Activated naive CD8-positive, alpha-beta T cell (primary cell): ENCODE measurements at regions not wholly inside any gene's neighbourhood (a gene's known extent, or its start where the extent isn't known, plus 50 kb on each side); places are given as distances from the start of the nearest gene placed in this dataset.

Source experiments
- H3K27ac Mint-ChIP-seq: one replicate; pipeline ENCODE4 v1.8.0; 2021; ENCODE audit warnings: mixed read lengths
- H3K27me3 Mint-ChIP-seq: one replicate; pipeline ENCODE4 v1.8.0; 2021; ENCODE audit warnings: mixed read lengths
- H3K36me3 Mint-ChIP-seq: one replicate; pipeline ENCODE4 v1.8.0; 2021; ENCODE audit warnings: mixed read lengths
- H3K4me1 Mint-ChIP-seq: one replicate; pipeline ENCODE4 v1.8.0; 2021; ENCODE audit warnings: low read depth, mixed read lengths
- H3K4me3 Mint-ChIP-seq: one replicate; pipeline ENCODE4 v1.8.0; 2021; ENCODE audit warnings: mild to moderate bottlenecking, mixed read lengths
- H3K9me3 Mint-ChIP-seq: one replicate; pipeline ENCODE4 v1.8.0; 2021; ENCODE audit warnings: low read depth, mixed read lengths

DNA sequence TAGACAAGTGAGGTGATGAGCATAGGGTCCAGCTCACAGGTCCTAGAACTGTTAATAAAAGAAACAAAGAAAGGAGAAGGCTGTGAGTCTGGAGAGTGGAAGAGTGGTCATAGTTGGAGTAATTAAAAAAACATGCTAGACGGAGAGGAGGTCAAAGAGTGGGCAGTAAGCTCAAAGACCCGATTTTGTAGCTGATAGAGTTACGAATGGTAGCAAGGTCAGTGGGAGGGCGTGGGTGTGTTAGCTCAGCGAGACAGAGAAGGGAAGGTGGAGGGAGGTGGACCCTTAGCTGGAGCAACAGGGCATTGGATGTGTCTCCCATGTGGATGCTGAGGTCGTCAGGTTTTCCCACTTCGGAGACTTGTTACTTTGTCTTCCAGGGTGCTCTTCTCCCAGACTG lies 431.7 kb downstream of the CDH26 start:
- Mint-ChIP-seq H3K4me1 (no peaks in the 10 kb centered on the region), H3K9me3 (no peaks in the 10 kb centered on the region), H3K36me3 (no peaks in the 10 kb centered on the region), H3K27me3 (peaks cover 4% of the 10 kb centered on the region), H3K27ac (no peak overlapping the region), H3K4me3 (no peak overlapping the region)

DNA sequence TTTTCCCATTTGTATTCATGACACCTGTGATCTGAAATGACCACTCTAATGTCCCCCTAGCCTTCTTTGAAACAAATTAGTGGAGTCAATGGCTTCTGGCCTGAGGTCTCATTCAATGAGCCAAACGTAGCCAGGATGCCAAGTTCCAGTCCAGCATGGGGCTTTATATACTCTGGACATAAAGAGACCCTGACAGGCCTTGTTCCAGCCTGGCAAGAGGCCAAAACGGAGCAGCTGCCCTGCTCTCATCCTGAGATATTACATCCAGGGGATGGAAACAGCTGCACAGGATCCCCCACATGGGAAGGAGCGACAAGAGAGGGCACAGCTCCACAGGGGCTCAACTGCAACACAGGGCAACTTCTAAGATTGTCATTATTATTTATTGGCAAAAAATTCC lies 437.8 kb downstream of the CDH26 start:
- H3K4me3 Mint-ChIP-seq: no peak overlapping the region
- H3K27ac Mint-ChIP-seq: no peak overlapping the region
- peaks cover 17% of the 10 kb centered on the region for H3K9me3 Mint-ChIP-seq
- H3K27me3 Mint-ChIP-seq: peaks cover 4% of the 10 kb centered on the region
- H3K36me3 Mint-ChIP-seq: no peaks in the 10 kb centered on the region
- H3K4me1 Mint-ChIP-seq: no peaks in the 10 kb centered on the region

DNA sequence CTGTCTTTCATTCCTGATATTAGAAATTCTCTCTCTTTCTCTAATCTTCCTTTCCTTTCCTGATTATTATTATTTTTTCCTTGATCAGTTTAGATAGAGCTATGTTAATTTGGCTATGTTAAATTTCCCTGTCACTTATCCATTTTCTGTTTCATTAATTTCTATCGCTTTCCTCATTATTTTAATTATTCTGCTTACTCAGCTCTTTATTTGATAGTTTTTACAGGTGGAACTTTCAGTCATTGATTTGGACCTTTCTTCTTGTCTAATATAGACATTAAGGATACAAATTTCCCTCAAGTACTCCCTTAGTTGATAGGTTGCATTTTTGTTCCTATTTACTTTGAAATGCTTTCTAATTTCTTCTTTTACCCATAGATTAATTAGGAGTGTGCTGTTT lies 442.3 kb downstream of the CDH26 start:
- no peak overlapping the region for H3K4me3 Mint-ChIP-seq
- H3K9me3 Mint-ChIP-seq: peaks cover 18% of the 10 kb centered on the region
- H3K27me3 Mint-ChIP-seq: peaks cover 2% of the 10 kb centered on the region
- H3K36me3 Mint-ChIP-seq: no peaks in the 10 kb centered on the region
- no peaks in the 10 kb centered on the region for H3K4me1 Mint-ChIP-seq
- no peak overlapping the region for H3K27ac Mint-ChIP-seq

- Mint-ChIP-seq H3K27ac (no peak overlapping the region), H3K27me3 (no peaks in the 10 kb centered on the region), H3K4me1 (no peaks in the 10 kb centered on the region), H3K36me3 (no peaks in the 10 kb centered on the region), H3K4me3 (no peak overlapping the region), H3K9me3 (peaks cover 18% of the 10 kb centered on the region)
Observed at GRCh38 chr20:60402189-60403058, 444.2 kb downstream of the CDH26 start.

GRCh38 chr20:60403105-60403741 lies 445.0 kb downstream of the CDH26 start:
- peaks cover 18% of the 10 kb centered on the region for H3K9me3 Mint-ChIP-seq

DNA sequence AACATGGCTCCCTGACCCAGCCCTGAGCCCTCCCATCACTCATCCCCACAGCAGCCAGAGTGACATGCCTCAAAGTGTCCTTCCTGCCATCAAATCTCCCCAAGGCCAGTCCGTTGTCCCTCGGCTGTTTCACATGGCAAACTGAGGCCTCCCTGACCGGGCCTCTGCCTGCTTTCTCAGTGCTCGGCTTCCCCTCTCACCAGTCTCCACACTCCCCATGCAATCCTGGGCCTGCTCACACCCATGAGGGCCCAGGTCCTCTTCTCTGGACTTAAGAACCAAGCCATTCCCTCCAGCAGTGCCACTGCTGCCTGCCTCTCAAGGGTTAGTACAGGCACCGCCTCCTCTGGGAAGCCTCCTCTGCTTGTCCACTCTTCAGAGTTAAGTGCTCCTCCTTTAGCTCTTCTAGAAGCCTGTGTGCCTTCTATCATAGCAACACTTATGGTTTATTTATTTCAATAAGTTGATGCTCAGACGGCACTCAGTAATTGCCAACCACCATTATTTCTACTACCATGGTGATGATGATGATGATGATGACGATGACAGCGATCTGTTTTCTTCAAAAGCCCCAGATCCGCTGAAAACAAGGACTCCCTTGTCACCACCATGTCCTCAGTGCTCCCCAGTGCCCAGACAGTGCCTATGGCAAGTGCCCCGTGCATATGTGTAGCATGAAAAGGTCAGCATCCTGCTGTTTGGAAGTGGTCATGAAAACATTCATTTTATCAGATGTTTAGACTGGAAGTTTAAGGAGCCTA lies 449.0 kb downstream of the CDH26 start:
- Mint-ChIP-seq H3K9me3 (no peaks in the 10 kb centered on the region), H3K4me1 (peaks cover 2% of the 10 kb centered on the region), H3K36me3 (no peaks in the 10 kb centered on the region), H3K27me3 (no peaks in the 10 kb centered on the region), H3K27ac (no peak overlapping the region), H3K4me3 (no peak overlapping the region)

More at GRCh38 chr20:60403105-60403741, 445.0 kb downstream of the CDH26 start:
- H3K27me3 Mint-ChIP-seq: no peaks in the 10 kb centered on the region
- H3K27ac Mint-ChIP-seq: no peak overlapping the region
- H3K4me3 Mint-ChIP-seq: no peak overlapping the region
- no peaks in the 10 kb centered on the region for H3K36me3 Mint-ChIP-seq
- H3K4me1 Mint-ChIP-seq: peaks cover 2% of the 10 kb centered on the region

- Mint-ChIP-seq H3K27ac (no peak overlapping the region), H3K36me3 (no peaks in the 10 kb centered on the region), H3K4me1 (peaks cover 2% of the 10 kb centered on the region), H3K4me3 (no peak overlapping the region), H3K27me3 (no peaks in the 10 kb centered on the region), H3K9me3 (no peaks in the 10 kb centered on the region)
Observed at GRCh38 chr20:60407938-60408337, 449.7 kb downstream of the CDH26 start.

DNA sequence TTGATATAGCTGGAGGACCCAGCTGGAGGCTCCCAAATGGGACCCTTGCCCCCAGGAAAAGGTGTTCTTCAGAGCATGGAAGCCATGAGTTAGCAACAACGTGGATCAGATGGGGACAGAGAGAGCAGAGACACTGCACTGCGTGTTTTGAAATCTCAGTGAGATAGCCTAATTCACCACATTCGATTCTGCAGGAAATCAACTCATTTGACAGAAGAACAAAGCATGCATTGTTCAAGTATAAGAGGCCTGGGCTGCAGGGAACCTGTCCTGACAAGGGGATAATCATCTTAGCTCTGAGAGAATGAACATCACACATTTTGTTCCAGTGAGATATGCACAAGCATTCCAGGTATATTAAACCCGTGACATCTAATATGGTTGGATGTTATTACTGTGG lies 450.2 kb downstream of the CDH26 start:
- no peaks in the 10 kb centered on the region for H3K27me3 Mint-ChIP-seq

GRCh38 chr20:60410618-60411264 lies 452.5 kb downstream of the CDH26 start:
- H3K27me3 Mint-ChIP-seq: no peaks in the 10 kb centered on the region
- no peaks in the 10 kb centered on the region for H3K36me3 Mint-ChIP-seq
- H3K4me3 Mint-ChIP-seq: no peak overlapping the region
- H3K27ac Mint-ChIP-seq: no peak overlapping the region
- H3K4me1 Mint-ChIP-seq: peaks cover 2% of the 10 kb centered on the region
- no peaks in the 10 kb centered on the region for H3K9me3 Mint-ChIP-seq

More for the DNA sequence above, 450.2 kb downstream of the CDH26 start:
- no peak overlapping the region for H3K4me3 Mint-ChIP-seq
- H3K9me3 Mint-ChIP-seq: no peaks in the 10 kb centered on the region
- H3K27ac Mint-ChIP-seq: no peak overlapping the region
- H3K36me3 Mint-ChIP-seq: no peaks in the 10 kb centered on the region
- H3K4me1 Mint-ChIP-seq: peaks cover 2% of the 10 kb centered on the region

- Mint-ChIP-seq H3K27ac (no peak overlapping the region), H3K9me3 (no peaks in the 10 kb centered on the region), H3K4me3 (no peak overlapping the region), H3K36me3 (no peaks in the 10 kb centered on the region), H3K4me1 (peaks cover 2% of the 10 kb centered on the region), H3K27me3 (no peaks in the 10 kb centered on the region)
Observed at GRCh38 chr20:60411813-60412212, 453.6 kb downstream of the CDH26 start.

DNA sequence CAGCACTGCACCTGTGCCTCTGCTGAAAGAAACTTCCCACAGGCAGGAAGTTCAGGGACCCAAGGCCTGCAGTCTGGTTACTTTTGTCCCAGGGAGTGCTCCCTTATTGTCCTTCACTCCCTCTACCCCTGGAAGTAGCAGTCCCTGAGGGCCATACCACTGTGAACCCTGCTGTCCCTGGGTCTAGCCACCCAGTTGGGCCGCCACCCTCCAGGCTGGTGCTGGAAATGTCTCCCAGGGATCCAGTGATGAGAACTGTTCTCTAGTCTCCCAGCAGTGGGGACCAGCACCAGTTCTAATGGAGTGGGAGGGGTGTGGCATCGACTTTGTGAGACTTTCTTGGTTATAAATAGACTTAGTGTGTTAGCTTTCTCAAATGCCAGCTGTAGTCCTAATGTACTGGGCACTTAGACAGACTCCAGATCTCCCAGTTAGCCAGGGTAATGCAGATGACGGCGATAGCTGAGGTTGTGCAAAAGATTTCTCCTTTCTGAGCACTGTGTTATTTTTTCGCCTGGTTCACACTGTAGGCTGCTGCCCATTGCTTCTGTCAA lies 462.5 kb downstream of the CDH26 start:
- Mint-ChIP-seq H3K27me3 (peaks cover 4% of the 10 kb centered on the region), H3K4me1 (no peaks in the 10 kb centered on the region), H3K9me3 (no peaks in the 10 kb centered on the region), H3K27ac (no peak overlapping the region), H3K36me3 (no peaks in the 10 kb centered on the region), H3K4me3 (no peak overlapping the region)

- H3K36me3 Mint-ChIP-seq: no peaks in the 10 kb centered on the region
- H3K4me3 Mint-ChIP-seq: no peak overlapping the region
- H3K27ac Mint-ChIP-seq: no peak overlapping the region
- peaks cover 4% of the 10 kb centered on the region for H3K27me3 Mint-ChIP-seq
- no peaks in the 10 kb centered on the region for H3K4me1 Mint-ChIP-seq
- no peaks in the 10 kb centered on the region for H3K9me3 Mint-ChIP-seq
Observed at GRCh38 chr20:60422848-60423247, 464.6 kb downstream of the CDH26 start.

DNA sequence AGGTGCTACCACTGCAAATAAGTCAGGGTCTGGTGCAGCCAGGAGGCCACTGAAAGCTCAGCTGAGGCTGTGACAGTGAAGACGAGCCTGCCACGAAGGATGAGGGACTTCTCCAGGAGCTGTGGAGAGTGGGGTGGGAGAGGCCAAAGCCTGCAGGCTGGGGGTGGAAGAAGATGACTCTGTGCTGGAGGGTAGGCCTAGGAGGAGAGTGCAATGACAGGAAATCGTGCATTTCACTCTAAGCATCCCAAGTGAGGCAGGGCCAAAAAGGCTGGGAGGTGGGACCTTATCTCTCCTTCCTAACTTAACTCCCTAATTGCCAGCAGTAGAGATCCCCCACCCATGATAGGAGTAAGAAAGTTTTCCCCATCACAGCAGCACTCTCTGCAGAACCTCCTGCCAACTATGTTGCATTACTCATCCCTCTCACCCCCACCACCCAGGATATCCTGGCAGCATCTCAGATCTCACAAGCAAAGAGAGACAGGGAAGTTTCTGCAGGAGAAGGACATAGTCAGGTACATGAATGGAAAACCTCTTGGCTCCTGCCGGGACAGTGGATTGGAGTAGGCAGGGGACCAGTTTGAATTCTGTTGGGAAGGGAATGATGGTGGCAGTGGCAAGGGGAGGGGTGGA lies 466.2 kb downstream of the CDH26 start:
- Mint-ChIP-seq H3K4me1 (no peaks in the 10 kb centered on the region), H3K4me3 (no peak overlapping the region), H3K36me3 (no peaks in the 10 kb centered on the region), H3K27ac (no peak overlapping the region), H3K9me3 (no peaks in the 10 kb centered on the region), H3K27me3 (peaks cover 4% of the 10 kb centered on the region)

GRCh38 chr20:60427516-60427915 lies 469.3 kb downstream of the CDH26 start:
- H3K27ac Mint-ChIP-seq: no peak overlapping the region
- no peaks in the 10 kb centered on the region for H3K36me3 Mint-ChIP-seq
- no peaks in the 10 kb centered on the region for H3K9me3 Mint-ChIP-seq
- H3K27me3 Mint-ChIP-seq: no peaks in the 10 kb centered on the region
- no peak overlapping the region for H3K4me3 Mint-ChIP-seq
- no peaks in the 10 kb centered on the region for H3K4me1 Mint-ChIP-seq
